ENCODE measurements at regions not wholly inside any gene's neighbourhood (a gene's known extent, or its start where the extent isn't known, plus 50 kb on each side); places are given as distances from the start of the nearest gene placed in this dataset.

GRCh38 chr2:163259489-163259888 is 420.9 kb upstream of the KCNH7 start:
- H3K27me3 ChIP-seq: no peaks in the 10 kb centered on the region
- H3K27ac ChIP-seq: no peak overlapping the region
- TF ChIP-seq POLR2A (IDR thresholded peaks at IDR 0.05) (no peak), CTCF (IDR thresholded peaks at IDR 0.05) (no peak)
- H3K4me3 ChIP-seq: no peak overlapping the region
- H3K9me3 ChIP-seq: no peaks in the 10 kb centered on the region
- DNase-seq (no peak), ATAC-seq (no peak)
- no peaks in the 10 kb centered on the region for H3K36me3 ChIP-seq
- intact Hi-C loops (cut with DNase I): no loop called here
- no peaks in the 10 kb centered on the region for H3K4me1 ChIP-seq

GRCh38 chr2:163255086-163255485 is 416.5 kb upstream of the KCNH7 start:
- DNase-seq (no peak), ATAC-seq (no peak)
- Histone ChIP-seq H3K4me3 (no peak overlapping the region), H3K9me3 (no peaks in the 10 kb centered on the region), H3K27me3 (no peaks in the 10 kb centered on the region), H3K36me3 (no peaks in the 10 kb centered on the region), H3K27ac (no peak overlapping the region), H3K4me1 (no peaks in the 10 kb centered on the region)
- no peak for TF ChIP-seq POLR2A (IDR thresholded peaks at IDR 0.05)
- no peak for TF ChIP-seq CTCF (IDR thresholded peaks at IDR 0.05)
- intact Hi-C loops (cut with DNase I): no loop called here

- Histone ChIP-seq H3K4me1 (no peaks in the 10 kb centered on the region), H3K36me3 (no peaks in the 10 kb centered on the region), H3K9me3 (no peaks in the 10 kb centered on the region), H3K27ac (no peak overlapping the region), H3K27me3 (no peaks in the 10 kb centered on the region), H3K4me3 (no peak overlapping the region)
- TF ChIP-seq CTCF (IDR thresholded peaks at IDR 0.05): no peak
- TF ChIP-seq POLR2A (IDR thresholded peaks at IDR 0.05): no peak
- intact Hi-C loops (cut with DNase I): no loop called here
- no peak for ATAC-seq
- DNase-seq: no peak
- 40% methylated on average over 6 of the region's 6 CpGs for WGBS (ENCODE audit: insufficient coverage, low coverage, low lambda C conversion rate, missing lambda C conversion rate)
Observed at GRCh38 chr2:163253621-163254285, 415.2 kb upstream of the KCNH7 start.

GRCh38 chr2:163252199-163252598 is 413.6 kb upstream of the KCNH7 start:
- 60% methylated on average over 3 of the region's 3 CpGs for WGBS (ENCODE audit: insufficient coverage, low coverage, low lambda C conversion rate, missing lambda C conversion rate)
- H3K36me3 ChIP-seq: no peaks in the 10 kb centered on the region
- DNase-seq (no peak), ATAC-seq (no peak)
- no peaks in the 10 kb centered on the region for H3K27me3 ChIP-seq
- intact Hi-C loops (cut with DNase I): no loop called here
- no peak overlapping the region for H3K4me3 ChIP-seq
- H3K27ac ChIP-seq: no peak overlapping the region
- no peaks in the 10 kb centered on the region for H3K9me3 ChIP-seq
- TF ChIP-seq CTCF (IDR thresholded peaks at IDR 0.05): no peak
- TF ChIP-seq POLR2A (IDR thresholded peaks at IDR 0.05): no peak
- no peaks in the 10 kb centered on the region for H3K4me1 ChIP-seq
